NCI-H1694 (cell line): ENCODE measurements at regions not wholly inside any gene's neighbourhood (a gene's known extent, or its start where the extent isn't known, plus 50 kb on each side); places are given as distances from the start of the nearest gene placed in this dataset.
"Not testable (repeated sequence)": the region's sequence is repeated elsewhere in the genome, so short reads cannot be mapped to it uniquely, and the experiment has no call there.

Experiments used
- DNase-seq: peaks from one replicate; lab custom pipeline; 2025; lab: John Stamatoyannopoulos, UW

DNA sequence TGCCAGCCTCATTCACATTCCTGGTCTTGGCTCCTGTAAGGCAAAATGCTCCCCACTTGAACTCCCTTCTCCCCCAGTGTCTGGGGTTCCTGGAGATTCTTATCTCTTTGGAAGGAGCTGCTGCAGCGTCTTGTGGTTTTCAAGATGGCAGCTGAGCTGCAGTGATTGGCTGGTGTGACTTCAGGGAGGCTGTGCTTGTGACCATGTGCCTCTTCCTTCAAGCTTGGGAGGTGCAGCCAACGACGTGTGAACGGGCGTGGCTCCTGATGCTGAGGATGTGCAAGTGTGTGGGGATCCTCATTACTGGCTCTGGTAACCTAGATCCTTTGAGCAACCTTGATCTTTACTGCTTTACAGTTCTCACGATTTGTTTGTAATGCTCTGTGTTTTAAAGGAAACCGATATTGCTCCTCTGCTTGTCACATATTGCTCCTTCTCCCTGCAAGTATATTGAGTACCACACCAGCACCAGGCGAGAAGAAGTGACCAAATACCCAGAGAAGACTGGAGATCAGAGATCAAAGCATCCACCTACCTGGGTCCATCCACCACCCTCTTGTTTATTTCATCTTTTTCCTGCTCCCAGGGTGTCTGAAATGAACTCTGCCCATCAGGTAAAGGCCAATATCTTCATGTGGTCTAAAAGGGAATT is 208.5 kb downstream of the FGF9 start:
- DNase-seq = no peak

DNA sequence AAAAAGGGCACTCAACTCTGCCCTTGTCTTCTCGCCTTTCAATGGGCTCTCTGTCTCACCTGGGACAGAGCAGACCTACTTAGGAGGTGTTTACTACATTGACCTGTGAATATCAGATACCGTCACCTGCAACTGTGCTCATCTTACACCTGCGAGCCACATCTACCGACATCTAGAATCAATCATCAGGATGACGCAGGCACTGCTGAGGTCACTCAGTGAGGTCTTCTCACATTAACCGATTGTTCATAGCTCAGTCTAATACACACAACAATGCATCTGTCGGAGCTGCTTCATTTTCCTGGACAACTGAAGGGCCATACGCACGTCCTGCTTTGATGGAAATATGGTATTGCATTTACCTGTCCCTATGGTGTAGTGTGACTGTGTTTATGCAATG is 211.9 kb downstream of the FGF9 start:
- no peak for DNase-seq

DNA sequence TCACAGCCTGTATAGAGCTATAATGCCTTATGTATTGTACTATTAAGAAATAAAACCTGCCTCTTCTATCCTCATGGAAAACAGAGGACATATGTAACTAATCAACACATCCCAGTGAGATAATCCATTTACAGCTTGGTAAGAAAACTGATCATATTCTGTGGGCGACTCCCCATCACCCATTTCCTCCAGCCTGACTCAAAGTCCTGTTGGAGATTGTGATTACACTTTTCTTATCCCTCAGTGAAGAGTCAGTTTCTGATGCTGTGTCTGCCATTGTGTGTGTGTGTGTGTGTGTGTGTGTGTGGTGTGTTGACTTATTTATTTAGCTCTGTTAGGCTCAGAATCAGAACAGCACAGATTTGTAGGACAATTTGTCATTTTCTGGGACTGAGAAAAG is 212.8 kb downstream of the FGF9 start:
- no peak for DNase-seq

GRCh38 chr13:21884299-21884909 is 213.5 kb downstream of the FGF9 start:
- DNase-seq = no peak

DNA sequence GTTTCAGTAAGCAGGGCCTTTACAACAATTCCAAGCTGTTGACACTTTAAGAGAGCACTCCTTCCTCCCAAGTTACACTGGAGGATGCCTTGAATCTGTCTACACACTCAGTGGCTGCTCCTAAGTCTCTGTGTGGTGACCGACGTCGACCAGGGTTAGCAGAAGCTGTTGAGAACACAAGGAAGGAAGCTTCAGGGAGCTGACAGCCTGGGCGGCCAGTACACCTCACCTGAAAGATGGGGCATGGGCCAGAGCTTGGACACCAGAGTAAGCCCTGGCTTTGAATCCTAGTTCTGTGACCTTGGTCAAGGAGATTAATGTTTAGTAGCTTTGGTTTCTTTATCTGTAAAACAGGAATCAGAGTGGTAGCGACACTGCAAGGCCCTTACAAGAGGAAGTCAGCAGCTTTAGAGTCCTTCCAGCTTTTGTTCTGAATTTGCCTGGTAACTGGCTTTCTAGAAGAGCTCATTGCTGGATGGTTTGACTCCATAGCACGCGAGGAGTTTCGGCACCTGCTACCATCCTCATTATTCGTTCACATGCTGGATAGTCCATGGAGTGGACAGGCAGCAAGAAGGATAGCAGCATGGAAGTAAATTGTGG is 214.2 kb downstream of the FGF9 start:
- DNase-seq = no peak

DNA sequence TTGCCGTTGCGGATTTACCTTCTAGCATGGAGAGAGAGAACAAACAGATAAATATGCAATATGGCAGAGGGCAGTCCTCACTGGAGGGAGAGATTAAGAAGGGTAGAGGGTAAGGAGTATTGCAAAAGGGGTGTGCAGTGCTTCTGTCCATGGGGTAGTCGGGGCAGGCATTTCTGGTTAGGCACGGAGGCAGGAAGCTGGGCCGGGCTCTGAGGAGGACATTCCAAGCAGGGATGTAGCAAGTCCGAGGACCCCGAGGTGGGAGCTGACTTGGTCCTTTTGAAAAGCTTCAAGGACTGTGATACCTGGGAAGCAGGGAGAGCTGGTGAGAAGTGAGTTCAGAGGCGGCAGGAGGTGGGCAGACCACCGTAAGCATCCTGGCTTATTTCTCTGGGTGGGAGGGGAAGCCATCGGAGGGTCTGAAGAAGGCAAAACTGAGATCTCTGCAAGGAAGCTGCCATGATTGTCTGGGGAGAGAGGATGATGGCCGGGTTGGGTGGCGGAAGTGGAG is 214.9 kb downstream of the FGF9 start:
- no peak for DNase-seq

DNA sequence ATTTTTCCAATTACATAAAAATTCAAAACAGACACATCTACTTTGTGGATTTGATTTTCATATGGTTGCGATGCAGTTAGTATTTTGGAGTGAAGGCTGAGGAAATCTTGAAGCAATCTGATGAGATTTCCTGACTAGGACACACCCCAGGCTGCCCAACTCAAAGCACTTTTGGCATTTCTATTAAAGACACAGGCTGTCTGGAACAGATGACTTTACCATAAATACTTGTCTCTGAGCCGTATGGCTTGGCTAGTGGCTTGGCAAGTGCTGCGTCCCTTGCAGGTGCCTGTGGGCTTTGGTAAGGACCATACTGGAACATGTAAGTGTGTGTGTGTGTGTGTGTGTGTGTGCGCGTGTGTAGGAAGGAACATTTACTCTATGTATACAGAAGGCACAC is 218.8 kb downstream of the FGF9 start:
- no peak for DNase-seq

- not testable (repeated sequence) for DNase-seq
Observed at GRCh38 chr13:21890220-21890619, 219.3 kb downstream of the FGF9 start.

- DNase-seq = no peak
Observed at GRCh38 chr13:21894091-21894490, 223.2 kb downstream of the FGF9 start.

GRCh38 chr13:21894703-21895699 is 224.1 kb downstream of the FGF9 start:
- DNase-seq = no peak

DNA sequence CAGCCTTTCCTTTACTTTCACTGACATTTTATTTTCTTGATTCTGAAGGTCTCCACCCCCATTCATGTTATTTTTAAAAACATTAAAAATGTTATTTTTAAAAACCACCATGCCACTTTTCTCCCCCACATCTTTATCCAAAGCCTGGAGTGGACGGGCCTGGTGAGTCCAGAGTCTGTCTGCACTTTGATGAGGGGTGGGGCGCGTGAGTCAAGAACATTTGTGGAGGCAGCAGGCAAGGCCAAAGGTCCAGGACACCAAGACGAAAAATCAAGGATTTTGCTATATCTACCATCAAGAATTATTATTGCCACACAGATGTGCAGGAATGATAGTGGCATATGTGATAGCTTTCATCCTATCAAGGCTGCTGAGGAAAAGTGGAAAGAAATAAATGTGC is 224.9 kb downstream of the FGF9 start:
- DNase-seq = no peak

GRCh38 chr13:21897161-21897560 is 226.3 kb downstream of the FGF9 start:
- DNase-seq = no peak

GRCh38 chr13:21898459-21898858 is 227.6 kb downstream of the FGF9 start:
- DNase-seq = no peak

DNA sequence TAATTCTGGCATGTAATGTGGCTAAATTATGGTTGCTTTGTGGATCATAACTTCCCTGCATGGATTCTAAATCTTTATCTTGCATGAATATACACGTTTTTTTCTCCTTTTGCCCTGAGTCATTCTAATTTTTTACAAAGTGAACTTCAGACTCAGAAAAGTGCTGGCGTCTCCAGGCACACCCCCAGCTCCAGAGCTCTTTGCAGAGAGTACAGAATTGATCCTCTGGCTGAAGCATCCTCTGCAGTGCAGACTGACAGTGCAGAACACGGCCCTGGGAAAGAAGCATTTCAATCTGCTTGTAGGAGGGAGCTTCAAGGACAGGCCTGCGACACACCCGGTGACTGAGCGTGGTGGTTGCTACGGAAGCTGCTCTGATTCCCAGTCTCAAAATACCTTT is 228.1 kb downstream of the FGF9 start:
- no peak for DNase-seq

DNA sequence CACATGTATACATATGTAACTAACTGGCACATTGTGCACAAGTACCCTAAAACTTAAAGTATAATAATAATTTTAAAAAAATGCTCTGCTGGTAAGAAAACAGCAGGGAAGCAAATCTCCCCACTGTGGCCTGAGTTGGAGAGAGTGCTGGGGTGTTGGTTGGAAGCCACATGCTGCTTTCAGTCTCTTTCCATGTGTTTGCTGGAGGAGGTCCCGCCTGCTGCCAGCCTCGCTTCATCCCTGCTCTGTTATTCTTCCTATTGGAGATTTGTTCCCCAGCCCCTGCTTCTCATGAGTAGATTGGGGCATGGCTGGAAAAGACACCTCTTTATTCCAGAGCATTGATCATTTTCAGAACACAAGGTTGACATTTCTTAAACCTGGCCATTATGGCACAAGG is 230.5 kb downstream of the FGF9 start:
- no peak for DNase-seq

DNA sequence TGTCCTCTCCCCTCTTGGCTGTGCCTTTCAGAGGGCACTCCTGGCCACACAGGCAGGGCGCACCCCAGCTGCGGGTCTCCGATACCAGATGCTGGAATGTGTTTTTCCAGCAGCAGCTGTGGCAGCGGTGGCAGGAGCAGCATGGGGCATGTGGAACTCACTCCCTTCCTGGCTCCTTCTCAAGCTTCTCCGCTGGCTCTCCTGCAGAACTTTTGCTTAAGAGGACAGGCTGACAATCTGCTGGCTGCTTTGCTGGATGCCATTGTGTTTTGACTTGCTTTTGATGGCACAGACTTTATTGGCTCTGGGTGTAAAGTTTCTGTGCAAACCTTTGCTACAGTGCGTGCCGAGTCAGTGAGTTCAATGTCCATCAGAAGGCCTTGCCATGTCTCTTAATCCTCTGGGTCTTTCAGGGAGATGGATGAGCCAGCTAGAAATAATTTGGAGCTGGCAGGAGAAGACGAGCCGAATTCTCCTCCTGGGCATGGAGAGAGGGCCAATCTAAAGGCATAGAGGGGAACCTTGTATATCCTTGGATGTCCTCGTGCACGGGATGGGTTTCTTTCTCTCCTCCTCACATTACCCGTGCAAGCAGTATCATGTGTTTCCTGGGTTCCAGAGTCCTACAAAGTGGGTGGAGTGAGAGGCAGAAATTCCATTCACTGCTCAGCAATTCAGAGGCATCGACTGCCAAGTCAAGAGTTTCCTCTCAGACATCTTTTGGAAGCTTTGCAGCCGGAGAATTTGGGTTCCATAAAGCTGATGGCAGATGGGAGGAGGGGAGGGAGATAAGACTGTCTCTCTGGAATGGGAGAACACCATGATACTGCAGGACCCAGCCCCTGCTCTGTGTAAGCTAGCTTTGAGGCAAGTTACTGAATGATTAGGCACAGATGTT is 231.2 kb downstream of the FGF9 start:
- no peak for DNase-seq

- DNase-seq = no peak
Observed at GRCh38 chr13:21902709-21903098, 231.8 kb downstream of the FGF9 start.

DNA sequence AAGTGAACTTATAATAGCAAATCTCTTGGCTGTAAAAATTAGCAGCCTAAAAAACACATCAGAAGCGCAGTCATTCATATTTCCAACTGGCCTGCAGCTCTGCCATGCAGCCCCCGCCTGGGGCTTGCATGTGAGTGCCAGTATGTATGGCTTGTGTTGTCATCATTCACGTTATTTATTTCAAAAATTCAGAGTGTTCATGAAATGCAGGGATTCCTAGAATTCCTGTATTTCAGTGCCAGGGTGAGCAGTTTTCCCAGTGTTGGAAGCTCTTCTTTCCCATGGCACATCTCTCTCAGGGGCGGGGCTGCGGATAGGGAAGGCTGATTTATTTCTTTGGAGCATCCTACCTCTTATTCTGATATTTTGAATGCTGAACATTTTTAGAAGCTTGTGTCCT is 234.6 kb downstream of the FGF9 start:
- no peak for DNase-seq

DNA sequence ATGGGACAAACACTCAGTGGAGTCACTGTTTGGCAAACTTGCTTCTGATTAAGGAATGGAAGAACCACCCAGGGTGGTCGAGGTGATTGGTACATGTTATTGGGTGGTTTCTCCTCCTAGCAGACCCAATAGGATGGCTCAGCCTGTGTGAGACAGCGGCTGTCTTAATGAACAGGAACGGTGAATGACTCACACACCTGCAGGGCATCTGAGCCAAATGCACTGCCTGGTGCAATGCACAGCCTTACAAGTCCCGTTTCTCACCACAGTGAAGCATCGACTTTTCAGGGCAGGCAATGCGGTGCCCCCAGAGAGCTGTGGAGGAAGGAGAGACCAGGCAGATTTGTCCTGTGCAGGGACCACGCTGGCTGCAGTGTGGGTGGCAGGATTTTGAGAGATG is 238.5 kb downstream of the FGF9 start:
- DNase-seq = no peak

DNA sequence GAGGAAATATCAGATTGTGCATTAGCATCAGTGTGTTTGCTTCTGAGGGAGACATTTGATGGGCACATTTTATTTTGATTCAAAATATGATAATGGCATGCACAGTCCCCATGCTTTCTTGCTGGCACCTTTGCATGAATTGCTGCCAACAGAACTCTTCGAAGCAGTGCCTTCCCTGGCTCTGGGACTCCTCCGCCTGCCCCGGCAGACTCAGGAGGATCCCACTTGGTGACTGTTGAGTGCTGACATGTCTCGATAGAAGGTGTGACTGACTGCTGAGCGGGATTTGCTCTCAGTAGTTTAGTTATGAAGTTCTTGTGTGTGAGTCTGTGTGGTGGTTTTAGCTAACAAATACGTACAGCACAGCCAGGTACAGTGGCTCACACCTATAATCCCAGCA is 239.7 kb downstream of the FGF9 start:
- DNase-seq = no peak

DNA sequence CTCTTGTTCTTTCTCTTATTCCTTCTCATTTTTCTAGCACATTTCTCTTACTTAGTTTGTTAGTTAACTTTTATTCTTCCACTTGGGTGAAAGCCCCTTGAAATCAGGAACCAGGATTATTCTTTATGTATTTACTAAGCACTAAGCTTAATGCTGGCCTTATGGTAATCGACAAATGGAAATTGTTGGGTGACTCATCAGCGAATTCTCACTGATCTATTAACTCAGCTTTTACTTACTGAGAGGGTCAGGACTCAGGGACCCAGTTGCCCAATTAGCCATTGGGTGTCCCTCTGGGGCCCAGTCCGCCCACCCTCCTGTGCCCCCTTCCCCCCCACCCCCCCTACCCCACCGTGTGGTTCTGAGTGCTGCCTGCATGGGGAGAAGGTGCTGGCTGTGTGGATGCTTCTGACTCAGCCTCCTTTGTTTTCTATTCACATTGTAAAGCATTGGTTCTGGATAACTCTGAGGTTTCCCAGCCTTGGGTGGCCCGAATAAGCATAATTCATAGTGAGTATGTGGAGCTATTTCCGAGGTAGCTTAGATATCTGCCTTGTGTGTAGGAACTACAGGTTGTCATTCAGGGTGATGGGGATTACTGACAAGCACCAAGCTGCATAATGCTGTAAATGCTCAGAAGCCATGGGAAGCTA is 240.9 kb downstream of the FGF9 start:
- DNase-seq = no peak
